ENCODE measurements at regions not wholly inside any gene's neighbourhood (a gene's known extent, or its start where the extent isn't known, plus 50 kb on each side); places are given as distances from the start of the nearest gene placed in this dataset.

DNA sequence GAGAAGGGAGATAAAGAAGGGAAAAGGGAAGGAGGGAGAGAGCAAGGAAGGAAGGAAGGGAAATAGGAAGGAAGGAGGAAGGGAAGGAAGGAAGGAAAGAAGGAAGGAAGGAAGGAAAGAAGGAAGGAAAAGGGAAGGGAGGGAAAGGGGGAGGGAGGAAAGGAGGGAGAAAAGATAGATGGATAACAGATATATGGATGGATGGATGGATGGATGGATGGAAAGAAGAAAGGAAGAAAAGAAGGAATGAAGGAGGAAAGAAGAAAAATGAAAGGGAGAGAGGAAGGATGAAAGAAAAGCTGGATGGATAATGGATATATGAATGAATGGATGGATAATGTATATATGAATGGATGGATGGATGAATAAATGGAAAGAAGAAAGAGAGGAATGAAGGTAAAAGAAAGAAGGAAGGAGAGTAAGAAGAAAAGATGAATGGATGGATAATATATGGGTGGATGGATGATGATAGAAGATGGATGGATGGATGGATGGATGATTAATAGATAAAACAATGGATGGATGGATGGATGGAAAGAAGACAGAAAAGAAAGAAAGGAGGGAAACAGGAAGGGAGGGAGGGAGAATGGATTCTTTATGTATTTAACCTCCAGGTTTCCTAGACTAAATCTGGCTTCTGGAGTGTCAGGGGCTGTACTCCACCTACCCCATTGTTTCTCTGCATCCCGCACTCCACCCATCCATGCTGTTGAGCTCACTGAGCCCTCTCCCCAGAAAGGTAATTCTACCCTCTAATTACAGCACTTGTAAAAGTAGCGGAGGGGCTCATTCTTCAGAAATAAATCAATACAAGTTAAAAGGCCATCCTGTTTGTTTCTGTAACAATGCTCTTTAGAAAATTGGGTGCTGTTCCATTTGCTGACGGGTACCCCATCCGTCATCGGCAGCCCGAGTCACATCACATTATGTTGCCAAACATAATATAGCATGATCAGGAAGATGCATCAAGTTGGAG, 506.1 kb downstream of the MIAT start:
- no peaks in the 10 kb centered on the region for H3K36me3 ChIP-seq
- no peaks in the 10 kb centered on the region for H3K9me3 ChIP-seq
- H3K27me3 ChIP-seq = no peaks in the 10 kb centered on the region
- no peak overlapping the region for H3K27ac ChIP-seq
- no peak overlapping the region for H3K4me3 ChIP-seq
- no peaks in the 10 kb centered on the region for H3K4me1 ChIP-seq
- TF ChIP-seq CTCF (IDR thresholded peaks at IDR 0.05) = no peak
- DNase-seq (ENCODE audit: low spot score) = no peak

DNA sequence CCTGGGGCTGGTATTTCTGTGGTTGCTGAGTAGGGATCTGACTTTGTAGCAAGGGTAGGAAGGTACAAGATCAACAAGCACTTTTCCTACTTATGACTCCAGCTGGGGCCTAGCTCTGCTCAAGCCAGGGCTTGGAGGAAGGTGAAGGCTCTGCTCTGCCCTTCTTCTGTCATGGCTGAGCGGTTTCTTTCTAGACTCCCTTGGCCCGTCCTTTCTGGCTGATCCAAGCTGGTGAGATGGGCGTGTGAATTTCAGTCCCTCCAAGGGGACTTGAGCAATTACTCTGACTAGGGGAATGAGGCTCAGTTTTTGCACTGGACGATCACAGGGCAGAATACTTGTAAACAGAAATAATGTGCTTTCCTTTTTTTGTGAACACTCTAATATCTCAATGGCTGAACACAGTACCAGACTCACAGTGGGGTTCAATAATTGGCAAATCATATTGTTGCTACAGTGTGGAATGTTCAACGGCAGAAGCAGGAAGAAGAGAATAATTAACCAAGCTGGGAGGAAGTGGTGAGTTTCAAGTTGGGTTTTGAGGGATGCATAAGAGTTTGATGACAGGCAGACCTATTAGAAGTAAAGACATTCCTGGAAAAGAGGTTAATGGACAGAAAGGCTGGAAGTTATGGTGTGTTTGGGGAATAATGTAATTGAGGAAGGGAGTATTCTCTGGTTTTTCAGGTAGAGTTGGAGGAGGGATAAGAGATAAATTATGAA, 507.6 kb downstream of the MIAT start:
- DNase-seq (ENCODE audit: low spot score) = no peak
- Histone ChIP-seq H3K4me3 (no peak overlapping the region), H3K27me3 (no peaks in the 10 kb centered on the region), H3K9me3 (no peaks in the 10 kb centered on the region), H3K36me3 (no peaks in the 10 kb centered on the region), H3K4me1 (no peaks in the 10 kb centered on the region), H3K27ac (no peak overlapping the region)
- TF ChIP-seq CTCF (IDR thresholded peaks at IDR 0.05) = no peak

DNA sequence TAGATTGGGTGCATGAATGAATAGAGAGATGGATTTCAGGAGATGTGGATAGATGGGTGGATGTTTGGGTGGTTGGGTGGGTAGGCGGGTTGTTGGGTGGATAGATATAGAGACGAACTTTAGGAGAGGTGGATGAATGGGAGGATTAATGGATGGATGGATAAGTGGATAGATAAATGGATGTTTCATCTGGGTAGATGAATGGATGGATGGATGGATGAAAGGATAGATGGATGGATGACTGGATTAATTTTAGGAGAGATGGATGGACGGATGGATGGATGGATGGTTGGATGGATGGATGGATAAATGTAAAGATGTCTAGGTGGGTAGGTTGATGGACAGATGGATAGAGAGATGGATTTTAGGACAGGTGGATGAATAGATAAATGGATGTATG, 511.3 kb downstream of the MIAT start:
- Histone ChIP-seq H3K36me3 (no peaks in the 10 kb centered on the region), H3K9me3 (no peaks in the 10 kb centered on the region), H3K27ac (no peak overlapping the region), H3K27me3 (no peaks in the 10 kb centered on the region), H3K4me3 (no peak overlapping the region), H3K4me1 (no peaks in the 10 kb centered on the region)
- no peak for DNase-seq (ENCODE audit: low spot score)
- TF ChIP-seq CTCF (IDR thresholded peaks at IDR 0.05) = no peak

DNA sequence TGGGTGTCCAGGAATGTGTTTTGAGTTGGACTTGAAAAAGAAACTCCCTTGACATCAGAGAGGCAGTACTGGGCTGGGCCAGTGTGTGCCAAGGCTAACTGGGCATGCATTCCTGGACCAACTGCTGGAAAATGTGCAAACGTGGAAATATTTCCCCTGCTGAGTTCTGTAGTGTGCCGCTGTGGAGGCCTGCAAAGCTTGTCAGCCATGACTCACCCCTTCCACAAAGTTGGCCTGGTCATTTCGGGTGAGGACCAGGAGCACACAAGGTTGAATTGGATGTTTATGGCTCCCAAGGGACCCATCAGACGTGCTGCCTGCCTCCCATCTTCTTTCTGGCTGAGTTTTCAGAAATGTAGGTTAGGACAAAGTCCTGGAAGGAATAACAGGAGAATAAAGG, 513.1 kb downstream of the MIAT start:
- Histone ChIP-seq H3K4me1 (no peaks in the 10 kb centered on the region), H3K9me3 (no peaks in the 10 kb centered on the region), H3K27me3 (no peaks in the 10 kb centered on the region), H3K36me3 (no peaks in the 10 kb centered on the region), H3K27ac (no peak overlapping the region), H3K4me3 (no peak overlapping the region)
- no peak for TF ChIP-seq CTCF (IDR thresholded peaks at IDR 0.05)
- DNase-seq (ENCODE audit: low spot score) = no peak

DNA sequence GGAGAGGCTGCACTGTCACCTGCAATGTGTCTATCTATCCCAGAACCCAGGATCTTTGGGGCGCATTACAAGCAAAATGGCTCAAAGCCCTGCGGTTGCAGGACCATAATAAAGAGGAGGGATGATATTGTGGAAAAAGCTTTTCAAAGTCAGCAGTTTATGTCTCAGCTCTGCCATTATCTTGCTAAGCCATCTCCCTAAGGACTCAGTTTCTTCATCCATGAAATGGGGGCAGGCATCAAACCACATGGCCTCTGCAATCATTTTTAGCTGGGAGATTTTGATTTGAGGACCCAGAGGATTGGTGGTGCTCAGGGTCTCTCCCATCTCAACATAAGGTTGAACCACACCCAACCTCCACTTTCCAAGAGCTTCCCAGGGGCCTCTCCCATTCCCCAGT, 513.8 kb downstream of the MIAT start:
- Histone ChIP-seq H3K9me3 (no peaks in the 10 kb centered on the region), H3K27ac (no peak overlapping the region), H3K36me3 (no peaks in the 10 kb centered on the region), H3K4me3 (no peak overlapping the region), H3K27me3 (no peaks in the 10 kb centered on the region), H3K4me1 (no peaks in the 10 kb centered on the region)
- DNase-seq (ENCODE audit: low spot score) = no peak
- TF ChIP-seq CTCF (IDR thresholded peaks at IDR 0.05) = no peak

Measured in right atrium auricular region (tissue), 2 donors.